GM12873 (cell line): ENCODE measurements at regions not wholly inside any gene's neighbourhood (a gene's known extent, or its start where the extent isn't known, plus 50 kb on each side); places are given as distances from the start of the nearest gene placed in this dataset.

Experiments
- CTCF ChIP-seq: IDR thresholded peaks from 2 replicates; pipeline ENCODE4 v1.5.1; 2012; ENCODE audit warnings: low read depth, mild to moderate bottlenecking, moderate library complexity, low read length, control low read depth; ENCODE audit not compliant: insufficient read depth; ENCODE audit errors: missing control alignments

- no peak for TF ChIP-seq CTCF
These were observed 208.1 kb upstream of the PHYHIPL start for GRCh38 chr10:58968389-58968755.

GRCh38 chr10:58969576-58969975, 206.9 kb upstream of the PHYHIPL start:
- no peak for TF ChIP-seq CTCF

GRCh38 chr10:58970160-58970915, 206.1 kb upstream of the PHYHIPL start:
- TF ChIP-seq CTCF, result no peak

GRCh38 chr10:58971211-58971610, 205.2 kb upstream of the PHYHIPL start:
- no peak for TF ChIP-seq CTCF

GRCh38 chr10:58971796-58972491, 204.5 kb upstream of the PHYHIPL start:
- no peak for TF ChIP-seq CTCF

GRCh38 chr10:58972576-58973234, 203.7 kb upstream of the PHYHIPL start:
- TF ChIP-seq CTCF, result no peak

- TF ChIP-seq CTCF, result no peak
These were observed 203.2 kb upstream of the PHYHIPL start for GRCh38 chr10:58973235-58973595.
